ENCODE measurements at regions not wholly inside any gene's neighbourhood (a gene's known extent, or its start where the extent isn't known, plus 50 kb on each side); places are given as distances from the start of the nearest gene placed in this dataset.

DNA sequence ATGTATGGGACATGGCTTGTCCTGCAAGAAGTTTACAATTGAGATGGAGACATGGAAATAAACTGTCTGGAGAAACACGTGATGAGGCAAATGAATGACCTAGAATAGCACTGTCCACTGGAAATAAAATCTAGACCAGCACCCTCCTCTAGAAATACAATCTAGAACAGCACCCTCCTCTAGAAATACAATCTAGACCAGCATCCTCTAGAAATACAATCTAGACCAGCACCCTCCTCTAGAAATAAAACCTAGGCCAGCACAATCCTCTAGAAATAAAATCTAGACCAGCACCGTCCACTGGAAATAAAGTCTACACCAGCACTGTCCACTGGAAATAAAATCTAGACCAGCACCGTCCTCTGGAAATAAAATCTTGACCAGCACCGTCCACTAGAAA is 69.2 kb upstream of the RFLNA start:
- no peaks in the 10 kb centered on the region for H3K9me3 ChIP-seq (ENCODE audit: low read depth, low read length)
- H3K27ac ChIP-seq: no peak overlapping the region
- no peak for TF ChIP-seq POLR2AphosphoS5 (IDR thresholded peaks at IDR 0.05; ENCODE audit: borderline replicate concordance, low read depth, low read length)
- H3K36me3 ChIP-seq (ENCODE audit: insufficient read depth, low read length): no peaks in the 10 kb centered on the region
- no peak overlapping the region for H3K4me3 ChIP-seq
- DNase-seq (ENCODE audit: low read depth, low spot score): no peak
- no peak overlapping the region for H3K9ac ChIP-seq (ENCODE audit: insufficient read length)

- H3K27ac ChIP-seq: no peak overlapping the region
- no peak for DNase-seq (ENCODE audit: low read depth, low spot score)
- H3K9ac ChIP-seq (ENCODE audit: insufficient read length): no peak overlapping the region
- no peak overlapping the region for H3K4me3 ChIP-seq
- H3K9me3 ChIP-seq (ENCODE audit: low read depth, low read length): no peaks in the 10 kb centered on the region
- TF ChIP-seq EZH2 (IDR thresholded peaks at IDR 0.05): no peak
- TF ChIP-seq POLR2AphosphoS5 (IDR thresholded peaks at IDR 0.05; ENCODE audit: borderline replicate concordance, low read depth, low read length): no peak
- no peak for TF ChIP-seq FOXP2 (optimal IDR thresholded peaks at IDR 0.05; ENCODE audit: control extremely low read depth, extremely low read length, insufficient read depth)
- no peaks in the 10 kb centered on the region for H3K36me3 ChIP-seq (ENCODE audit: insufficient read depth, low read length)
These were observed 66.8 kb upstream of the RFLNA start for GRCh38 chr12:124227951-124228711.

GRCh38 chr12:124229520-124229919 is 65.4 kb upstream of the RFLNA start:
- H3K36me3 ChIP-seq (ENCODE audit: insufficient read depth, low read length): no peaks in the 10 kb centered on the region
- no peak overlapping the region for H3K9ac ChIP-seq (ENCODE audit: insufficient read length)
- H3K9me3 ChIP-seq (ENCODE audit: low read depth, low read length): no peaks in the 10 kb centered on the region
- DNase-seq (ENCODE audit: low read depth, low spot score): no peak
- TF ChIP-seq POLR2AphosphoS5 (IDR thresholded peaks at IDR 0.05; ENCODE audit: borderline replicate concordance, low read depth, low read length) (no peak), EZH2 (IDR thresholded peaks at IDR 0.05) (no peak), FOXP2 (optimal IDR thresholded peaks at IDR 0.05; ENCODE audit: control extremely low read depth, extremely low read length, insufficient read depth) (no peak)
- no peak overlapping the region for H3K4me3 ChIP-seq
- no peak overlapping the region for H3K27ac ChIP-seq

- no peaks in the 10 kb centered on the region for H3K9me3 ChIP-seq (ENCODE audit: low read depth, low read length)
- DNase-seq (ENCODE audit: low read depth, low spot score): no peak
- H3K36me3 ChIP-seq (ENCODE audit: insufficient read depth, low read length): no peaks in the 10 kb centered on the region
- no peak for TF ChIP-seq POLR2AphosphoS5 (IDR thresholded peaks at IDR 0.05; ENCODE audit: borderline replicate concordance, low read depth, low read length)
- no peak for TF ChIP-seq EZH2 (IDR thresholded peaks at IDR 0.05)
- TF ChIP-seq FOXP2 (optimal IDR thresholded peaks at IDR 0.05; ENCODE audit: control extremely low read depth, extremely low read length, insufficient read depth): no peak
- H3K9ac ChIP-seq (ENCODE audit: insufficient read length): no peak overlapping the region
- H3K4me3 ChIP-seq: no peak overlapping the region
- no peak overlapping the region for H3K27ac ChIP-seq
These were observed 64.7 kb upstream of the RFLNA start for GRCh38 chr12:124230117-124230757.

- no peaks in the 10 kb centered on the region for H3K36me3 ChIP-seq (ENCODE audit: insufficient read depth, low read length)
- H3K9me3 ChIP-seq (ENCODE audit: low read depth, low read length): no peaks in the 10 kb centered on the region
These were observed 64.1 kb upstream of the RFLNA start for GRCh38 chr12:124230789-124231188.

DNA sequence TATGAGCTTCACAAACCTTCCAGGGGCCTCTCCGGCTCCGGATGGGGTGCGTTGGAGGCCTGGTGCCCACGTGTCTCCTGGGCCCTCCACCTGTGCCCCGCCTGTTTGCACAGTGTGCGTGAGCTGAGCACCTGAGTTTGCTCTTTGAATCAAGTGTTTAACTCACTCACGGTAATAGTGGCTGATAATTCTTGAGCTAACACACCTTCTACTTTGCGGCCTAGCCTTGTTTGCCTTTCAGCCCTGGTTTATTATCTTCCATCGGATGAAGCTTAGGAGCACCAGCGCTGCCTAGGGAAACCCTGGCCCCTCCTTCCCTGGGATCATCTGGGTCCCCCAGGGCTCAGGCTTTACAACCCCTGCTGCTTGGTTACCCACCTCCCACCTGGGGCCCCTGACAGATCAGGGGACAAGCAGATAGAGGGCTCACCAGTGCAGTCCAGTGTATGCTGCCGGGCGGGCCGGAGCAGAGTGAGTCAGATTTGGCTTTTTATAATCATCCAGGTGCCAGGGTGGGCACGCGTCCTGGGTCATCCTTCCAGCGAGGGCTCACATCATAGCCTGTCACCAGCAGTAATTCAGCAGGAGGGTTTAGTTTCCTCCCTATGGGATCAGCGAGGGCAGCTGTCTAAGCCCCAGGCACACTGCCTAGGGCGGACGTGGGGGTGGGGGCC is 62.8 kb upstream of the RFLNA start:
- Histone ChIP-seq H3K9me3 (ENCODE audit: low read depth, low read length) (no peaks in the 10 kb centered on the region), H3K27ac (no peak overlapping the region), H3K4me3 (no peak overlapping the region), H3K36me3 (ENCODE audit: insufficient read depth, low read length) (no peaks in the 10 kb centered on the region), H3K9ac (ENCODE audit: insufficient read length) (no peak overlapping the region)
- TF ChIP-seq EZH2 (IDR thresholded peaks at IDR 0.05) (no peak), FOXP2 (optimal IDR thresholded peaks at IDR 0.05; ENCODE audit: control extremely low read depth, extremely low read length, insufficient read depth) (no peak), POLR2AphosphoS5 (IDR thresholded peaks at IDR 0.05; ENCODE audit: borderline replicate concordance, low read depth, low read length) (no peak)
- DNase-seq (ENCODE audit: low read depth, low spot score): no peak

More at GRCh38 chr12:124230789-124231188, 64.1 kb upstream of the RFLNA start:
- DNase-seq (ENCODE audit: low read depth, low spot score): no peak
- Histone ChIP-seq H3K9ac (ENCODE audit: insufficient read length) (no peak overlapping the region), H3K27ac (no peak overlapping the region), H3K4me3 (no peak overlapping the region)
- no peak for TF ChIP-seq POLR2AphosphoS5 (IDR thresholded peaks at IDR 0.05; ENCODE audit: borderline replicate concordance, low read depth, low read length)

DNA sequence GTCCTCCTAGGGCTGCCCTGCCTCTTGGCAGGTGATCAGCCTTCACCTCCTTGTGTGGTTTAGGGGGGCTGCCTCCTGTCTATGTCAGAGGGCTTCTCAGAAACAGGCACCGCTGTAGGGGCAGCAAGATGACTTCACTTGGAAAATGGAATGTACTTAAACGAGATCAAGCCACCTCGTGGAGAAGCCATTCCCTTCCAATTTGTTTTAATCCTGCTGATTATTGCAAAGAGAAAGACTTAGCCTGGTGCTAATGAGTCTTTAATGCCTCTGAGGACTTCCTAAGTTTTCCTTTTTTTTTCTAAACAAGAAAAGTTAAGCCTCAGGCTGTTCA is 62.3 kb upstream of the RFLNA start:
- H3K9ac ChIP-seq (ENCODE audit: insufficient read length): no peak overlapping the region
- TF ChIP-seq FOXP2 (optimal IDR thresholded peaks at IDR 0.05; ENCODE audit: control extremely low read depth, extremely low read length, insufficient read depth) (no peak), EZH2 (IDR thresholded peaks at IDR 0.05) (no peak), POLR2AphosphoS5 (IDR thresholded peaks at IDR 0.05; ENCODE audit: borderline replicate concordance, low read depth, low read length) (no peak)
- no peak overlapping the region for H3K27ac ChIP-seq
- H3K4me3 ChIP-seq: no peak overlapping the region
- DNase-seq (ENCODE audit: low read depth, low spot score): no peak
- H3K9me3 ChIP-seq (ENCODE audit: low read depth, low read length): no peaks in the 10 kb centered on the region
- H3K36me3 ChIP-seq (ENCODE audit: insufficient read depth, low read length): no peaks in the 10 kb centered on the region

DNA sequence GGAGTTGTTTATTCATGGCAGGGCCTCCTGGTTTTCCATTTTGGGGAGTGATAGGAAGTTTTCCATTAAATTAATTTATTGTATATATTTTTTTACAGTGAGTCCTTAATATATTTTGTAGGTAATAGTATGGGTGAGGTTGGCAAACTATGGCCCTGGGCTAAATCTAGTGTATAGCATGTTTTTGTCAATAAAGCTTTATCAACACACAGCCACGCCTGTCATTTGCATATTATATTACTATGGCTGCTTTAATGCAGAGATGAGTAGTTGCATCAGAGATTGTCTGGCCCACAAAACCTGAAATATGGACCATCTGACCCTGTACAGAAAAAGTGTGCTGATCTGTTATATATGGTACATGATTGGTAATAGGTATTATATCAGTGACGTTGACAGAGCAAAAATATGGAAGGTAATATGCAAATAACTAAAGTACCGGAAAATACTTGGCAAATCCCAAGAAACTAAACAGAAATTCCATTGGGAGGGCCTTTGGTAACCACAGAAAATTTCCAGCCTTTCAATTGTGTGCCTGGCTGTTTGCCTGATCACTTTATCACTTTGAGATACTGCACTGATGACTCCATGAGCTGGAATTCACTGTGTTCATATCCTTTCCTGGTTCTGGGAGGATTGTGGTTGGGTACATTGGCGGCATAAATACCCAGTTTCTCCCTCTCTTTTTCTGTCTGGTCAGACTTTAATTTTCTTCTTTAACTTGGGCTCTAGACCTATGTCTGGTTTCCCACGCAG is 61.7 kb upstream of the RFLNA start:
- no peak overlapping the region for H3K27ac ChIP-seq
- no peaks in the 10 kb centered on the region for H3K9me3 ChIP-seq (ENCODE audit: low read depth, low read length)
- H3K9ac ChIP-seq (ENCODE audit: insufficient read length): no peak overlapping the region
- TF ChIP-seq FOXP2 (optimal IDR thresholded peaks at IDR 0.05; ENCODE audit: control extremely low read depth, extremely low read length, insufficient read depth) (no peak), EZH2 (IDR thresholded peaks at IDR 0.05) (no peak), POLR2AphosphoS5 (IDR thresholded peaks at IDR 0.05; ENCODE audit: borderline replicate concordance, low read depth, low read length) (no peak)
- H3K4me3 ChIP-seq: no peak overlapping the region
- no peak for DNase-seq (ENCODE audit: low read depth, low spot score)
- no peaks in the 10 kb centered on the region for H3K36me3 ChIP-seq (ENCODE audit: insufficient read depth, low read length)
